NCI-H82 (cell line): ENCODE measurements at regions not wholly inside any gene's neighbourhood (a gene's known extent, or its start where the extent isn't known, plus 50 kb on each side); places are given as distances from the start of the nearest gene placed in this dataset.
A peak's percentile ranks its signal among the peaks of the same experiment; 100 is the strongest.
"Not testable (repeated sequence)": the region's sequence is repeated elsewhere in the genome, so short reads cannot be mapped to it uniquely, and the experiment has no call there.

Experiments
- DNase-seq: peaks from one replicate; lab custom pipeline; 2025; lab: John Stamatoyannopoulos, UW

DNA sequence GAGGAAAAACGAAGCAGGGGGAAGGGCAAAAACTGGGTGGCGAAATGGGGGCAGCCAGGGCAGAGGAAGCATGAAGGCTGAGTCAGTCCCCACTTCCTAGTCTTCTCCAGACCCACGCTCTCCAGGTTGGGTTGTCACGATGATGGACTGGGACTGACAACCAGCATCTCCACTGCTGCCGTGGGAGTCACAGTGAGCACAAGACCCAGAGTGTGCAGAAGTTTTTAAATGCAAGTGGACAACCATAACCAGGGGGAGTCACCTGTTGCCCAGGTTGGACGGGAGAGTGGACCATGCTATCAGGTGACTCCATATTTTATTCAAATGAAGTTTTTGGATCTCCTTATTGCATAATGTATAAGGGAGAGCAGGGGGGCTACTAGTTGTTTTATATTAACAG, 511.4 kb upstream of the ZFP42 start:
- DNase-seq = no peak

DNA sequence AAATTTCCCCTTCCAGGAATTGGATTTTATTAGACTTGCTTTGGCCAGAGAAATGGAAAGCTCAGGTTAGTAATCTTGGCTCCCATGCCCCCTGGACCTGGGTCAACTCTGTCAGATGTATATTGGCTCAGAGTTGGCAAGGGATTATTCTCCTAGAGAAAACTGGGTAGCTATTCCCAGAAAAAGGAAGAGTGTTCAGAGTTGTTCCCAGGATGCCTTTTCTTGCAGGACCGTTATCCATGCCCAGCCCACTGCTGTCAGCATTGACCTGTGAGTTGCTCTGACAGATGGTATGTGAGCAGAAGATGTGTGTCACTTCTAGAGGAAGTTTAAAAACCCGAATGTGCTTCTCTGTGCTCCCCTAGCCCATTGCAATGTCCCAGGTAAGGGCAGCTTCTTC, 509.9 kb upstream of the ZFP42 start:
- DNase-seq = no peak

DNA sequence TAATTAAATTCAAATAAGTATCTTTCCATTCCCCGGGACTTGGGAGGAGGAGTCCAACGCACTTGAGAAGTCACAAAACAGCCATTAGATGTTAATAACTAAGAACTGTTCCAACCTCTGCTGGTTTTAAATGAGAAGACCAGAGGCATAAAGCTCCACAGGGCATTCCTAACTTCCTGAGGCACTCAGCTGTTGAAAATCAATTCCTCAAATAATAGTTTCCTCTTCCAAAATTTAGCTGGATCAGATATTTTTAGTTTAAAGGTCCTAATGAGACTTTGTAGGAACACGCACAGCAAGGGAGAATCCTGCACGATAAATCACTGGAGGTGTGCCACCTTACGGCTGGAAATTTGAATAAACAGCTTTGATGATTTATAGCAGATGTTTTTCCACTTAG, 504.3 kb upstream of the ZFP42 start:
- DNase-seq = no peak

DNA sequence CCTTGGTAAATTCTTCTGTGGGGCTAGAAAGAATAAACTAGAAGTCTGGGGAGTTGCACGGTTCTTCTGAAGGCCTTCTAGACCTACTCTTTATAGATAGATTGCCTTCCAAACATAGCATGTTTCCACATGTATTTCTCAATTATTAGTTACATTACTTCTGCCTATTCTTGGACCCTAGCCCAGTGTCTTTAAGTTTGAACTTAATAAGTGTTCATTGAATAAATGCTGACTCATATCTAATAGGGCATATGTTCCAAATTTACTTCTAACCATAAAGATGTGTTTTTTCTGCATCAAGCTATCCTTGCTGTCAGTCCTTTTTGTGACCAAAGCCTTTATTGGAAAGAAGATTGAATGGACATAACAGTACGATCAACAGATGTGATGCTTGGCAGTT, 503.6 kb upstream of the ZFP42 start:
- no peak for DNase-seq

DNA sequence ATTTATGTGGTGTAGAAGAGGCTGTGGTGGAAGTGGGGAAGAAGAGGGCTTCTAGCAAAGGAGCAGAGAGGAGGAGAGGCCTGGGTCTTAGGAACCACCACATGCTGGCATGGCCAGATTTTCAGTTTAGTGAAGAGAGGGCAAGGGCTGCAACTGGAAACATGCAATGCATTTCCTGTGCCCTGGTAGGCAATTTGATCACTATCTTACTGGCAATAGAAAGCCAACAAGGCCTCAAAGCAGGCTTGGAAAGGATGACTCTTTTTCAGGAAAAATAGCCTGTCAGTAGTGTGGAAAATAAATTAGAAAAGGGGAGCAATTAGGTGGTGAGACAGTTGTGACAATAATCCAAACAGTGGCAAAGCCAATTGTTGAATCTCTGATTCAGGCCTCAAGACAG, 501.9 kb upstream of the ZFP42 start:
- DNase-seq = no peak

DNA sequence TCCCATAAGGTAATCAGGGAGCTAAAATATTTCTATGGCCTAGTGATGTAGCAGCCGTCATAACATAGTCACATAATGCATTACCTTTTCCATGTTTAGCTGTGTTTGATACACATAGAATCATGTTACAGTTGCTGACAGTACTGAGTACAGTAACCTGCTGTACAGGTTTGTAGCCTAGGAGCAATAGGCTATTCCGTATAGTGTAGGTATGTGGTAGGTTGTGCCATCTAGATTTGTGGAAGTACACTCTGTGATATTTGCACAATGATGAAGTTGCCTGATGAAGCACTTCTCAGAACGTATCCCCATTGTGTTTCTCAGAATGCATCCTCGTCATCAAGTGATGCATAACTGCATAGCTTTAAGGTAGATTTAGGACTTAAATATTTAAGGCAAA, 495.6 kb upstream of the ZFP42 start:
- no peak for DNase-seq

DNA sequence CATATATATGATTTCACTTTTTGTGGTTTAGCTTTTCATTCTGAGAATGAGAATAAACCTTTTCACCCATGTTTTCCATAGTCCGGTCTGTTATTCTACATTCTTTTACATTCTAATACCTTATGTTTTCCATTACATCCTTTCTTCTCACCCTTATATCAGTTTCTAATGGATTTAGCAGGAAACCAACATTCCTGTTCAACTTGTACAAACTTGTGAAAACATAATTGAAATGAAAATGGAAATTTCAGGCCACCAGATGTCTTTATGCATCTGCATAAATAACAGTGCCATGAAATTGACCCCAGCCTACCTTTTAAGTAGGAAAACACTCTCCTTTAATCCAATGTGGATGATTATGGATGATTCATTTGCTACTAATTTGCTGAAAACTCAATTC, 494.8 kb upstream of the ZFP42 start:
- peak; percentile 9 for DNase-seq

DNA sequence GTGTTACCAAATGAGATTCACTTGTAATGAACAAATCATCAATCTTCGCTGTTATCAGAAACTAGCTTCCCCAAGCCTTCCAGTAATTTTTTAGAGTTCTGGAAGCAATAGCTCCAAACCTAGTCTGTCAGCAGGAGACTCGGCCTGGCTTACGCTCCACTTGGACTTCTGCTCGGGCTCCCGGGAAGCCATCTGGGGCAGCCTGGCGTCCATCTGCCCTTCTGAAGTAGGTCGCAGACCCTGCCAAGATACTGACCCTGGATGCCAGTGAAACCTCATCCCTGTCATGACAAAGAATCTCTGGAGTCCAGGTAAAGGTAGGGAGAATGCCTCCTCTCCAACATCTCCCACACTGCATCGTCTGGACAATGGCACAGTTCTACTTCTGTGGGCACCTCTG, 493.8 kb upstream of the ZFP42 start:
- no peak for DNase-seq

DNA sequence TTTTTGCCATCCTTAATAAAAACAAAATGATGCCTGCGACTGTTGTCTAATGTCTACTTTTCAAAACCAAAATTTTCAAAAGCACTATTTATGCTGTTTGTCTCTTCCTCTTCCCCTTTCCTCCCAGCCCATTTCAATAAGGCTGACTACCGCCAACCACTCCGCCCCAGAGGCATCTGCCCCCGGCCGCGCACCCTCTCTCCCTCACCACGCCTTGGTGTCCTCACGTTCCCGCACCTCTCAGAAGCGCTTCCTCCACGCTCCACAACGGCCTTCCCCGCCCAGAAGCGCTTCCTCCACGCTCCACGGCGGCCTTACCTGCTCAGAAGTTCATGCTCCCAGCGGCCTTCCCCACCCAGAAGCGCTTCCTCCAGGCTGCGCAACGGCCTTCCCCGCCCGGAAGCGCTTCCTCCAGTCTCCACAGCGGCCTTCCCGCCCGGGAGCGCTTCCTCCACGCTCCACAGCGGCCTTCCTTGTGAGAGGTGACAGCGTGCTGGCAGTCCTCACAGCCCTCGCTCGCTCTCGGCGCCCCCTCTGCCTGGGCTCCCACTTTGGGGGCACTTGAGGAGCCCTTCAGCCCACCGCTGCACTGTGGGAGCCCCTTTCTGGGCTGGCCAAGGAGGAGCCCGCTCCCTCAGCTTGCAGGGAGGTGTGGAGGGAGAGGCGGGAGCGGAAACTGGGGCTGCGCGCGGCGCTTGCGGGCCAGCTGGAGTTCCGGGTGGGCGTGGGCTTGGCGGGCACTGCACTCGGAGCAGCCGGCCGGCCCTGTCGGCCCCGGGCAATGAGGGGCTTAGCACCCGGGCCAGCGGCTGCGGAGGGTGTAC, 490.4 kb upstream of the ZFP42 start:
- DNase-seq = peak; percentile 55

DNA sequence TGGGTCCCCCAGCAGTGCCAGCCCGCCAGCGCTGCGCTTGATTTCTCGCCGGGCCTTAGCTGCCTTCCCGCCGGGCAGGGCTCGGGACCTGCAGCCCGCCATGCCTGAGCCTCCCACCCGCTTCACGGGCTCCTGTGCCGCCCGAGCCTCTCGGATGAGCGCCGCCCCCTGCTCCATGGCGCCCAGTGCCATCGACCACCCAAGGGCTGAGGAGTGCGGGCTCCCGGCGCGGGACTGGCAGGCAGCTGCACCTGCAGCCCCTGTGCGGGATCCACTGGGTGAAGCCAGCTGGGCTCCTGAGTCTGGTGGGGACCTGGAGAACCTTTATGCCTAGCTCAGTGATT, 489.8 kb upstream of the ZFP42 start:
- DNase-seq = not testable (repeated sequence)

DNA sequence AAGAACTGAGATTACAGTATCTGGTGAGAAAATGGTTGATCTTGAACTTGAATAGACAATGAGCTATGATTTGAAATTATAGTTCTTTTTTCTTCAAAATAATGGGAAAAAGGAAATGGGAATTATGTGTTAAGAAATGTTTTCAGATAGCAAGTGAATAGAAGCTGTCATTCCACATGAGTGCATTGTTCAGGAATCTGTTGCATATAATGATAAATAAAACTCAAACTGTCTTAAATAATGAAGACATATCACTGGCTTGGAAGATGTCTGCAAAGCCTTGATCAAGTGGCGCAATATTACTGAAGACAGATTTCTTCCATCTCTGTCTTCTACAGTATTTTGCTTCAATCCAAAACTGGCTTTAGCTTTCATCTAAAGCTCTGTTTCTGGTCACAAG, 479.3 kb upstream of the ZFP42 start:
- no peak for DNase-seq

DNA sequence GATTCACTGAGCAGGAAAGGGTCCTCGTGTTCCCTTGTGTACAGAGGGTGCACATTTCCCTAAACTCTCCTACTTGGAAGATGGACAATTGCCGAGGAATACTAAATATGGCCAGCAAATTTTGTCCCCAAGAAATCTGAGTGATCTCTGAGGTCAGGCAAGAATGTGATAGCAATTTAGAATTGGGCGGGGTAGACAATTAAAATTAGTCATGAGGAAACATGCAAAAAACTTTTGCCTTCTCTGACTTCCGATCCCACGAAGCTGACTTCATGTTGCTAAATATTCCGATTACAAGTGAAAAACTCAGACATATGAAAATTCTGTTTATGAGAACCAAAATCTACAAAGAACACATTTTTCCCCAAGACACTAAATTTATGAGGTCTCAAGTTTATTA, 453.9 kb upstream of the ZFP42 start:
- DNase-seq = no peak

DNA sequence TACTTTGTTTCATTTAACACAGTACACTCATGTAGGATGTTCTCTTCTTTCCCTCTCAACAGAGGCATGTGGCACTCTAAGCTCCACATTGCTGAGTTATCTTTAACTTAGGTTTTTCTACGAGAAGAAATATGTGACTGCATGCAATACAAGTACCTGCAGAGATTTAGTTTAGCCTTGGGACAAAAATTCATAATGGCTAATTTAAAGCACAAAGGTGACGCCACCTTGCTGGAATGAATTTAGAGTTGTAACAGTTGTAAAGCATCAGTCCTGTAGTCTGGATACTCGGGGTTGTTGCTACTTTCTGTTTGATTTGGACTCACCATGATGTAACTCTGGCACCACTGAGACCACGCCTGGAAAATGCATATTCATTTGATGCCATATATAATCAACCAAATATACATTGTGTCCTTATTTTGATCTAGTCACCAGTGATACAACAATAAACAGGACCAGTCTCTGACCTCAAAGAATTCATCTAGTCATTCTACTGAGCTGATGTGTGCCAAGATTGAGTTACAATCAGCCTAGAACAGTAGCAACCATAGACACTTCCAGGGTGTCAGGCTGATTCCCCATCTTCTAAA, 451.0 kb upstream of the ZFP42 start:
- DNase-seq = no peak

DNA sequence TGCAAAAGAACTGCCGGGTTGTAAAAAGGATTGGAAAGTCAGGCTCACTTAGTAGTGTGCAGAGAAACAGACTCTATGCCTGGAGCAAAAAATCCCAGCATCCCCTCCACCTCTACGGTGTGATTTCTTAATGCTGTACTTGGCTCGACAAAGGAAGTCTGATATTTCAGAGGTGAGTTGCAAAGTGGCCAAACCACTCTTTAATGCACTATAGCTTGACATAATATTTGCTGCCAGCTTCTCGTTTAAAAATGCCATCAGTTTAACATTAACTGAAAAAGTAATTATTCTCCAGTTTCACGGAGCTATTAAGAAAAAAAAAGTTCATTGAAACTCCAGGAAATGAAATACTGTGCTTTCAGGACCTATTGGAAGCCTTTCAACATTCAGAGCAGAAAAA, 448.3 kb upstream of the ZFP42 start:
- DNase-seq = no peak

DNA sequence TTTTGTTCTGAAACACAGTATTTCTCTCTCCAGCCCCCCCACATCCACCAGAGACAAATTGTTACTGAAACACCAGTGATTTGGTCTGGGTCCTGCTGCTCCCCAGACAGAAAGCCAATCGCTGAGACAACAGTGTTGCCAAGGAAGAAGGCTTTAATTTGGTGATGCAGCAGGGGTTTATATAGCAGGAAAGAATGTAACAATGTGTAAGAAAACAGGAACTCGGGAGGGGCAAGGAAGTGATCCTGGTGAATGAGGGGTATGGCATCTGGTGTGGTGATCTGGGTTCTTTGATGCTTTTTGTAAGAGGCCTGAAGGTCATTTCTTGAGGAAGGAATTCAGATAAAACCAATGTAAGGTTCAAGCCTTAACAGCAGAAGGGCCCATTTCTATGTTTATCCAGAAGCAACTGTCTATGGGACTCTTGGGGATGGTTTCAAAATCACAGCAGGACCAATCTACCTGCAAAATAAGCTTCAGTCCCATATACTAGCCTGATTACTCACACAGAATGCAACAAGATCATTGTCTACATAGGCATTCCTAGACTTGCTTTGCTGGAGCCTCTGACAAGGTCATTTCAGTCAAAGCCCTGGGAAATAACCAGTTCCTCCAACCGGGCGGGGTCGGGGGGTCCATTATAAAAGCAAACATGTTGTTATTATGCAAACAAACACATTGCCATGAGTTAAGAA, 445.2 kb upstream of the ZFP42 start:
- no peak for DNase-seq

DNA sequence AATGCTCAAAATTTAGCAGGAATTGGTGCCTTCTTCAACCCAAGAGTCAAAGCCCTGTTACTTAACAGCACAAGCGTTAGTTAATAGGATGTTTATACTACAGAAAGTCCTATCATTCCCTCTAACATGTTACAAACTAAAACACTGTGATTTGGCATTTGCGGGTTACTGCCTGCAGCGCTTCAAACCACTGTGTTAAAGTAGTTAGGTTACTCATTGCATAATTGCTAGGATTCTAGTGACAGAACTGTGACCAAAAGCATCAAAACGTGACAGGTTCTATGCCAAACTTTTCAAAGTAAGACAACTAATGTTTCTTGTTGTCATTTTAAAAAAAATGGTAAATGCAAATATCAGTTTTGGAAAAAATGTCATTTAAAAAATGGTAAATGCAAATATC, 442.8 kb upstream of the ZFP42 start:
- no peak for DNase-seq

DNA sequence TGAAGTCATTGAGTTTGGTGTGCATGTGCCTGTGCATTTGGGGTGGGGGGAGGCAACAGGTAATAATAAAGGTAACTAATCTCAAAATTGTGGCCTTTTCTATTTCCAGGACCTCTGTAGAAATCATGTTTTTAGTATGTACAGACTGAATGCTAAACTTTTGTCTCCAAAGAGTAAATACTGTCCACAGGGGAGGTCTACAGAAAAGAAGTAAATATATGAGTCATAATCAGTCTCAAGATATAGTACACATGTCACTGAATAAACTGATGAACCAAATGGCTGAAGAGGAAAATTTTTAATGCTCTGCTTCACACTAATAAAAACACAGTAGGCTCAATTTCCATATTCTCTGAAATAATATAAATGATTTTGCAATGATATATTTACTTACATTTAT, 440.4 kb upstream of the ZFP42 start:
- DNase-seq = no peak

DNA sequence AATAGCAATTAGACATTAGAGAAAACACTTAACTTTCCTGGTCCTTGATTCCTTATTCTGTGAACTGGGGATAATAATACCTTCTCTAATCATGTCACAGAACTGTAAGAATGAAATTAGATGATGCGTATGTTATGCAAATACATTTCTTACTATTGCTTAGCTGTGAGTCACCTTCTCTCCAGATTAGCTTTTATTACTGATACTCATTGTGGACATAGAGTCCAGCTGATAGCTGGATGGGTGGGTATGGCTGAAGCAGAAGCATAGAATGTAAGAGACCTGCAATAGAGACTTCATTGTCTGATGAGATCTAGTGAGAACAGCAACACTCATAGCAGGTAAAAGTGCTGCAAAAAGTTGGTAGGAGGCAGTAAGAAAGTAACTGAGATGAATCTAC, 437.2 kb upstream of the ZFP42 start:
- no peak for DNase-seq

DNA sequence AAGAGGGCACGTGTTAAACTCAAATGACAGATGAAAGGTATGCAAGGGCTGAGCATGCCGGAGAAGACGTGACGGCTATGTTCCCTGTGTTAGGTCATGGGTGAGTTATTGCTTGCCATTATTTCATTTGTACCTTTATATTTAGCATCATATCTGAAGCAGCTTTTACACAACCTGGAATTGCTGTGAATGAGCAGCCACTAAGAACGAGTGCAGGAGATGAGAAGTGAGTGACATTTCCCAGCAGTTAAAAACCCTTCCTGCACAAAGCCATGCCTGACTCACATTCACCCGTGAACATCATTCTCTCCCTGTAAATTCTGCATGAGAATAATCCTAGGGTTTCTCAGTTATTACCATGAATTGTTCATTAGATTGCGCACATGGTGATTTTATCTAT, 433.2 kb upstream of the ZFP42 start:
- DNase-seq = no peak

DNA sequence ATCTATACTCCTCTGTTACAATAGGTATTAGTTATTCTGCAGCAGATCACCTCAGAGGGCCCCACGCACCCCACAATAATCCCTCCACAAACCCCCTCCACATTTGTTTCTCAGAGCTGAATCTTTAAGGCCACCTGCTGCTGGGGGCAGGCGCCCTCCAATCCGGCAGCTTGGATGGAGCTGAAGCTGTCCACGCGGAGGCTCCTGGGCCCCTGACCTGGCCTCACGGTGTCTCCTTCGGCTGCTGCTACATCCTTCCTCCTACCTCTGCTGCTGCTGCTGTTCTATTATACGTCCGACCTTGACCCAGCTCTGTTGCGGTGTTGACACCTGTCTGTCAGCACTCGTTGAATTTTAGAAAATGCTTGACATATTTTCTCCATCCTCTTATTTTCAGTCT, 430.2 kb upstream of the ZFP42 start:
- DNase-seq = peak; percentile 39

DNA sequence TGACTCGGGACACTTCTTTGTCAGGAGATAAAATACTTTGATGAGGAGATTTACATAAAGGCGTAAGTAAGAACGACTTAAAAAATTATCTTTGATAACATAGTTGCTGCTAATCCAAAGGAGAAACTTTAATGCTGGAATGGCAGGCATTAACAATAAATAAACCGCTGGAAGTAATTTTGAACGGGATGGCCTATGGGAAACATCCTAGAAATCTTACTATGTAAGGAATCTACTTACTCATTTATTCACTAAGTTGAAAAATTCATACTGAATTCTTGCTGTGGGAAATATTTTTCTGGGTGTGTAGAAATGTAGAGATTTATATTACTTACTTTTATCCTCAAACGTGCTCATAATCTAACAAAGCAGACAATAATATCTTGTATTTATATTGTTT, 425.7 kb upstream of the ZFP42 start:
- no peak for DNase-seq

DNA sequence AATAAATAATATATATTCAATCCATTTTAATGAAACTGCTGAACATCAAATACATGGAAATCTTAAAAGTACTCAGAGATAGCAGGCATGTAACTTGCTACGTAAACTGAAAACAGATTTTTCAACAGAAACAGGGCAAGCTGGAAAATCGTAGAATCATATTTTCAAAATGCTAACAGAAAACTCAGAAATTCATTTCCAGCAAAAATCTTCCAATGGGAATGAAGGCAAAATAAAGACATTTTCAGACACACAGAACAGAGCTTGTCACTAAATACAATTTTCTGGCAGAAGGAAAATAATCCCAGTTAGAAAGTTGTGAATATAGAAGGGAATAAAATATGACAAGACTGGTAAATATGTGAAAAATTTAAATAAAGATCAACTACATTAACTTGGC, 419.9 kb upstream of the ZFP42 start:
- no peak for DNase-seq

DNA sequence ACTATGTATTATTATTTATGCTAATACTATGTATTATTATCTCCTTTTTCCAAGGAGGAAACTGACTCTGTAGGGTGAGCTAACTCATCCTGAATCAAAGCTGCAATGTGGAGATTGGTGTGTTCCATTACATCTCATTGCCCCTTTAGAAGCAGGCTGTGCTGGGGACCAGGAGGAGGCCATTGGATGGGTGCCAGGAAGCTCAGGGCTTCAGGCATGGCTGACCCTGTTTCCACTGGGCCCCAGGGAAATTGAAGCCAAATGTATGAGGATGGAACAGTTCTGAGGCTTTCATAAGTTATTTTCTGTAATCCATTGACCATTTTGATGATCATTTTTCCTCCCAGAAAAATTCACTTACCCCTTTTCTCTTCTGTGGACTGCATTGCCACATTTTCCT, 418.8 kb upstream of the ZFP42 start:
- DNase-seq = peak; percentile 5
